ENCODE measurements at regions not wholly inside any gene's neighbourhood (a gene's known extent, or its start where the extent isn't known, plus 50 kb on each side); places are given as distances from the start of the nearest gene placed in this dataset.

GRCh38 chr2:6067089-6067488 is 374.9 kb downstream of the SOX11 start:
- TF ChIP-seq CTCF (IDR thresholded peaks at IDR 0.05) (no peak), EP300 (IDR thresholded peaks at IDR 0.05; ENCODE audit: borderline replicate concordance in 1 of 2, low read depth in 1 of 2, low read length in 1 of 2) (no peak), EZH2phosphoT487 (IDR thresholded peaks at IDR 0.05; ENCODE audit: borderline replicate concordance, low read depth) (no peak), POLR2AphosphoS5 (IDR thresholded peaks at IDR 0.05; ENCODE audit: low read depth, low read length) (no peak), FOXJ3 (CRISPR knock-in tag; IDR thresholded peaks at IDR 0.05) (no peak), SIN3A (IDR thresholded peaks at IDR 0.05; ENCODE audit: borderline replicate concordance, low read depth, low read length) (no peak), MAX (IDR thresholded peaks at IDR 0.05; ENCODE audit: low read depth) (no peak), FOXM1 (IDR thresholded peaks at IDR 0.05; ENCODE audit: low read depth) (no peak)
- TF ChIP-seq, protein P1, sequence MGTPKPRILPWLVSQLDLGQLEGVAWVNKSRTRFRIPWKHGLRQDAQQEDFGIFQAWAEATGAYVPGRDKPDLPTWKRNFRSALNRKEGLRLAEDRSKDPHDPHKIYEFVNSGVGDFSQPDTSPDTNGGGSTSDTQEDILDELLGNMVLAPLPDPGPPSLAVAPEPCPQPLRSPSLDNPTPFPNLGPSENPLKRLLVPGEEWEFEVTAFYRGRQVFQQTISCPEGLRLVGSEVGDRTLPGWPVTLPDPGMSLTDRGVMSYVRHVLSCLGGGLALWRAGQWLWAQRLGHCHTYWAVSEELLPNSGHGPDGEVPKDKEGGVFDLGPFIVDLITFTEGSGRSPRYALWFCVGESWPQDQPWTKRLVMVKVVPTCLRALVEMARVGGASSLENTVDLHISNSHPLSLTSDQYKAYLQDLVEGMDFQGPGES (IDR thresholded peaks at IDR 0.05; ENCODE audit: low read depth, low read length), result no peak
- TF ChIP-seq, protein P2, sequence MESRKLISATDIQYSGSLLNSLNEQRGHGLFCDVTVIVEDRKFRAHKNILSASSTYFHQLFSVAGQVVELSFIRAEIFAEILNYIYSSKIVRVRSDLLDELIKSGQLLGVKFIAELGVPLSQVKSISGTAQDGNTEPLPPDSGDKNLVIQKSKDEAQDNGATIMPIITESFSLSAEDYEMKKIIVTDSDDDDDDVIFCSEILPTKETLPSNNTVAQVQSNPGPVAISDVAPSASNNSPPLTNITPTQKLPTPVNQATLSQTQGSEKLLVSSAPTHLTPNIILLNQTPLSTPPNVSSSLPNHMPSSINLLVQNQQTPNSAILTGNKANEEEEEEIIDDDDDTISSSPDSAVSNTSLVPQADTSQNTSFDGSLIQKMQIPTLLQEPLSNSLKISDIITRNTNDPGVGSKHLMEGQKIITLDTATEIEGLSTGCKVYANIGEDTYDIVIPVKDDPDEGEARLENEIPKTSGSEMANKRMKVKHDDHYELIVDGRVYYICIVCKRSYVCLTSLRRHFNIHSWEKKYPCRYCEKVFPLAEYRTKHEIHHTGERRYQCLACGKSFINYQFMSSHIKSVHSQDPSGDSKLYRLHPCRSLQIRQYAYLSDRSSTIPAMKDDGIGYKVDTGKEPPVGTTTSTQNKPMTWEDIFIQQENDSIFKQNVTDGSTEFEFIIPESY (IDR thresholded peaks at IDR 0.05; ENCODE audit: borderline replicate concordance, low read depth), result no peak

All from SK-N-SH (cell line).